OCI-LY7 (cell line): ENCODE measurements at regions not wholly inside any gene's neighbourhood (a gene's known extent, or its start where the extent isn't known, plus 50 kb on each side); places are given as distances from the start of the nearest gene placed in this dataset.

Experiments used
- BruUV-seq: library from RNA; stranded (reverse); fragments of 400-500 nt; replicated peaks from 2 replicates; lab custom pipeline; 2021; lab: Mats Ljungman, UMichigan
- CTCF ChIA-PET: fragments of 300-600 bp; sonication (Branson Sonifier 250); formaldehyde crosslinking; loops from one replicate; lab custom pipeline; 2022; ENCODE audit warnings: antibody characterized with exemption; ENCODE audit not compliant: unreplicated experiment; lab: Charles Lee
- POLR2A ChIA-PET: fragments of 300-600 bp; sonication (Branson Sonifier 250); formaldehyde crosslinking; loops from one replicate; lab custom pipeline; 2022; ENCODE audit warnings: antibody characterized with exemption; lab: Charles Lee
- DNase-seq: peaks from one replicate; pipeline ENCODE4 v3.0.0-alpha.2; 2015; ENCODE audit warnings: low spot score
- H2AFZ ChIP-seq: fragments of 200-600 bp; sonication (generic), shearing (Covaris generic); 2 replicates; pipeline ENCODE4 v1.6.1; 2014; ENCODE audit warnings: mild to moderate bottlenecking, antibody characterized with exemption, low read length, moderate library complexity
- H3K27ac ChIP-seq: fragments of 200-600 bp; sonication (generic); 2 replicates; pipeline ENCODE4 v1.5.1; 2014; ENCODE audit warnings: mixed run types, low read depth, mild to moderate bottlenecking, moderate library complexity, low read length, inconsistent platforms; ENCODE audit not compliant: poor library complexity, severe bottlenecking
- H3K36me3 ChIP-seq: fragments of 200-600 bp; sonication (generic); 2 replicates; pipeline ENCODE4 v1.6.1; 2014; ENCODE audit warnings: mild to moderate bottlenecking, antibody characterized with exemption, low read length, moderate library complexity, mixed read lengths; ENCODE audit not compliant: insufficient read depth
- H3K4me1 ChIP-seq: fragments of 200-600 bp; sonication (generic); 2 replicates; pipeline ENCODE4 v1.5.1; 2014; ENCODE audit warnings: mild to moderate bottlenecking, low read length; ENCODE audit not compliant: insufficient read depth, poor library complexity, severe bottlenecking
- H3K4me2 ChIP-seq: fragments of 200-600 bp; sonication (generic); 2 replicates; pipeline ENCODE4 v1.6.1; 2014; ENCODE audit warnings: mild to moderate bottlenecking, low read length
- H3K4me3 ChIP-seq: fragments of 200-600 bp; sonication (generic); 2 replicates; pipeline ENCODE4 v1.5.1; 2014; ENCODE audit warnings: mild to moderate bottlenecking, low read depth, low read length; ENCODE audit not compliant: poor library complexity, severe bottlenecking
- H3K79me2 ChIP-seq: fragments of 200-600 bp; sonication (generic); 2 replicates; pipeline ENCODE4 v1.6.1; 2016; ENCODE audit warnings: low read depth, mild to moderate bottlenecking, low read length, moderate library complexity, mixed read lengths; ENCODE audit not compliant: insufficient read depth
- H3K9me2 ChIP-seq: fragments of 200-600 bp; sonication (generic); 2 replicates; pipeline ENCODE4 v1.6.1; 2016; ENCODE audit warnings: mild to moderate bottlenecking, low read length, mixed read lengths; ENCODE audit not compliant: insufficient read depth
- H3K9me3 ChIP-seq: fragments of 200-600 bp; sonication (generic); 2 replicates; pipeline ENCODE4 v1.6.1; 2014; ENCODE audit warnings: mild to moderate bottlenecking, mixed run types, low read length, mixed read lengths
- H4K20me1 ChIP-seq: fragments of 200-600 bp; sonication (generic); 2 replicates; pipeline ENCODE4 v1.6.1; 2014; ENCODE audit warnings: mild to moderate bottlenecking, antibody characterized with exemption, low read length, moderate library complexity, mixed read lengths; ENCODE audit not compliant: insufficient read depth
- EZH2phosphoT487 ChIP-seq: fragments of 200-600 bp; sonication (generic); IDR thresholded peaks from 2 replicates; pipeline ENCODE4 v1.6.1; 2018; ENCODE audit warnings: low read depth, borderline replicate concordance, mild to moderate bottlenecking, mixed run types, antibody characterized with exemption, low read length, moderate library complexity, mixed read lengths
- intact Hi-C: fragments of 100-400 bp; cut with micrococcal nuclease; formaldehyde crosslinking; loops from one replicate; pipeline ENCODE4 v1.10.0; 2022; ENCODE audit not compliant: unreplicated experiment
- TF ChIP-seq, protein P1 (sequence below): fragments of 200-600 bp; sonication (generic); conservative IDR thresholded peaks from 2 replicates; pipeline ENCODE4 v1.5.1; 2014; ENCODE audit warnings: mild to moderate bottlenecking, antibody characterized with exemption, low read length, moderate library complexity, mixed read lengths

DNA sequence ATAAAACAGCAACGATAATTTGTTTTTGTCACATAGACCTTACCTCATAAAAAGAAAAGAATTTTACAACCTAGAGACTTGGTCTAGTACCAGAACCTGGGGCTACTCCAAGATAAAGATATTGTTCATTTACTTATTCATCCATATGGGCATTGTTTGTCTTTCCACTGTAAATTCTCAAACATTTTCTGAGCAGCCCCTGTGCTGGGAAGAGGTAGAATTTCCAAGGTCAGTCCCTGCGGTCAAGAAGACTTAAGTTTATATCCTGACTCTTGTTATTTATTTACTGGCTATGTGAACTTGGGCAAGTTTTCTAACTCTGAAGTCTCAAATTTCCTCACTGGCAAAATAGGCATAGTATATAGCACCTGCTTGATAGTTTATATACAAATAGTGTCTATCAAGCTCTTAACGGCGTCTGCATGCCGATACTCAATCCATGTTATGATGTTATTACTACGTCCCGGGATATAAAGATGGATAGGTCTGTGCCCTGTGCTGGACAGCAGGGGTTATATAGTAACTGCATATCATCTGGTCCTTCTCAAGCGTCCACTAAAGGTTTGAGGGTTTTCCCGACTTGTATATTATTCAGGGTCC lies 222.1 kb upstream of the TAPT1 start:
- POLR2A ChIA-PET, result no interaction called here
- no peak overlapping the region for H3K4me3 ChIP-seq
- no peak overlapping the region for H2AFZ ChIP-seq
- no peak for DNase-seq
- BruUV-seq, result no TSS peak
- H4K20me1 ChIP-seq, result no peaks in the 10 kb centered on the region
- no peaks in the 10 kb centered on the region for H3K9me3 ChIP-seq
- no peaks in the 10 kb centered on the region for H3K9me2 ChIP-seq
- CTCF ChIA-PET, result no interaction called here
- no peaks in the 10 kb centered on the region for H3K36me3 ChIP-seq
- H3K4me2 ChIP-seq, result no peak overlapping the region
- H3K4me1 ChIP-seq, result no peaks in the 10 kb centered on the region
- no peak for TF ChIP-seq EZH2phosphoT487
- TF ChIP-seq, protein P1, sequence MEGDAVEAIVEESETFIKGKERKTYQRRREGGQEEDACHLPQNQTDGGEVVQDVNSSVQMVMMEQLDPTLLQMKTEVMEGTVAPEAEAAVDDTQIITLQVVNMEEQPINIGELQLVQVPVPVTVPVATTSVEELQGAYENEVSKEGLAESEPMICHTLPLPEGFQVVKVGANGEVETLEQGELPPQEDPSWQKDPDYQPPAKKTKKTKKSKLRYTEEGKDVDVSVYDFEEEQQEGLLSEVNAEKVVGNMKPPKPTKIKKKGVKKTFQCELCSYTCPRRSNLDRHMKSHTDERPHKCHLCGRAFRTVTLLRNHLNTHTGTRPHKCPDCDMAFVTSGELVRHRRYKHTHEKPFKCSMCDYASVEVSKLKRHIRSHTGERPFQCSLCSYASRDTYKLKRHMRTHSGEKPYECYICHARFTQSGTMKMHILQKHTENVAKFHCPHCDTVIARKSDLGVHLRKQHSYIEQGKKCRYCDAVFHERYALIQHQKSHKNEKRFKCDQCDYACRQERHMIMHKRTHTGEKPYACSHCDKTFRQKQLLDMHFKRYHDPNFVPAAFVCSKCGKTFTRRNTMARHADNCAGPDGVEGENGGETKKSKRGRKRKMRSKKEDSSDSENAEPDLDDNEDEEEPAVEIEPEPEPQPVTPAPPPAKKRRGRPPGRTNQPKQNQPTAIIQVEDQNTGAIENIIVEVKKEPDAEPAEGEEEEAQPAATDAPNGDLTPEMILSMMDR, result no peak
- no peaks in the 10 kb centered on the region for H3K79me2 ChIP-seq
- intact Hi-C loops, result no loop called here
- no peak overlapping the region for H3K27ac ChIP-seq

DNA sequence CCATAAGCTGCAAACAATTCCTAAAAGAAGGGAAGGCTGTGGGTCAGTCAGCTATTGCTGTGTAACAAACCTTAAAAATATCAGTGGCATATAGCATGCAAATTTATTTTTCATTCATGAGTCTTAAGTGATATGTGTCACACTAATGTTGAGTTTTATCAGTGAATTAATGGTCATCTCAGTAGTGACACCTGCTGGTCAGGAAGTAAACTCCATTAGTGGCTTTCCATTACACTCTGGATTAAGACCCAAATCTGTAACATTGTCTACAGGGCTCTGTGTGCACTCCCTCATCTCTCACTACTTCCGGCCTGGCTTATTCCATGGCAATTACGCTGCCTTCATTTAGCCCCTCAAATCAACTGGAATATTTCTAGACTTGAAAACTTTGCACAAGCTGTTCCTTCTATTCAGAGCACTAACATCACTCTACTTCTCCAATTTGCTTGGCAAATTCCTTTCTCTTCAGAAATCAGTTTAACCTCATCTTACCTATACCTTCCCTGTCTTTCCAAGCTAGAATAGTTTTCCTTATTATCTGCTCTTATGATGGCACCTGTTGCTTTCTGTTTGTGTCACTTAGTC lies 217.3 kb upstream of the TAPT1 start:
- H3K27ac ChIP-seq, result no peak overlapping the region
- no peak overlapping the region for H3K4me3 ChIP-seq
- TF ChIP-seq, protein P1, result peak; percentile 83
- TF ChIP-seq EZH2phosphoT487, result no peak
- CTCF ChIA-PET, result interaction anchor here (1.6 kb wide), 1 partner anchor 153 kb away, joined by 4 read pairs; no protein-coding TSS in a partner anchor
- no peaks in the 10 kb centered on the region for H3K4me1 ChIP-seq
- no peaks in the 10 kb centered on the region for H3K79me2 ChIP-seq
- no peaks in the 10 kb centered on the region for H3K9me3 ChIP-seq
- no peak overlapping the region for H3K4me2 ChIP-seq
- no TSS peak for BruUV-seq
- H2AFZ ChIP-seq, result no peak overlapping the region
- no peaks in the 10 kb centered on the region for H3K9me2 ChIP-seq
- intact Hi-C loops, result loop anchor here (1.0 to 5.0 kb wide), 2 partner anchors 153 to 416 kb away; no protein-coding TSS in a partner anchor
- POLR2A ChIA-PET, result interaction anchor here (0.6 to 1.1 kb wide), 2 partner anchors 16 to 414 kb away, joined by 4 read pairs; no protein-coding TSS in a partner anchor
- DNase-seq, result peak; percentile 43
- no peaks in the 10 kb centered on the region for H3K36me3 ChIP-seq
- no peaks in the 10 kb centered on the region for H4K20me1 ChIP-seq

DNA sequence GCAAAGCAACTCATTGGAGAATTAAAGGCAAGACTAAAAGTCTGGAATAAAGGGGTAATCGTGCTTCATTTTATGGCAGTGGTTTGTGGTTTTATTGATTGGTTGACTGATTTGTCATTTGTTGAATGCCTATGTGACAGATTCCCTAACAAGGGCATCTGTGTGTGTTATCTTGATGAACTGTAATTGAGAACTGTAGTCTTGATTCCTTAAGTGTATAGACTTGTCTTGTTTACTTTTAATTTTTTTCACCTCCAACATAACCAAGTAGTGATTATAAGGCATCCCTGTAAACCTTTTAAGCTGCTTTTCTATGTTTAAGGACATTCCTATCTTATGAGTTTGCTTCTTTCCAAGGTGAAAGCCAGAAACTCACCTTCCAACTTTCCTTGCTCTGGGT lies 216.0 kb upstream of the TAPT1 start:
- Histone ChIP-seq H3K4me3 (no peak overlapping the region), H3K9me3 (no peaks in the 10 kb centered on the region), H3K4me1 (no peaks in the 10 kb centered on the region), H3K27ac (no peak overlapping the region), H3K79me2 (no peaks in the 10 kb centered on the region), H3K36me3 (no peaks in the 10 kb centered on the region), H3K4me2 (no peak overlapping the region), H2AFZ (no peak overlapping the region), H3K9me2 (no peaks in the 10 kb centered on the region), H4K20me1 (no peaks in the 10 kb centered on the region)
- ChIA-PET CTCF (no interaction called here), POLR2A (interaction anchor here (0.9 kb wide), 1 partner anchor 1583 kb away, joined by 3 read pairs; no protein-coding TSS in a partner anchor)
- intact Hi-C loops, result loop anchor here (5.0 kb wide), 1 partner anchor 415 kb away; no protein-coding TSS in a partner anchor
- BruUV-seq, result no TSS peak
- DNase-seq, result no peak
- TF ChIP-seq, protein P1, result no peak
- TF ChIP-seq EZH2phosphoT487, result no peak
